CD4-positive, alpha-beta T cell (primary cell): ENCODE measurements at regions not wholly inside any gene's neighbourhood (a gene's known extent, or its start where the extent isn't known, plus 50 kb on each side); places are given as distances from the start of the nearest gene placed in this dataset.
A peak's percentile ranks its signal among the peaks of the same experiment; 100 is the strongest.

Experiments used
- ATAC-seq: fragments of 200-7000 bp; cut with Tn5 transposase; one replicate; pipeline ENCODE4 v1.10.0; 2022; ENCODE audit warnings: mild to moderate bottlenecking; ENCODE audit not compliant: poor library complexity
- CTCF ChIA-PET: fragments of 350-600 bp; sonication (Branson Sonifier 250); formaldehyde crosslinking; loops from one replicate; lab custom pipeline; 2021; ENCODE audit warnings: antibody characterized with exemption, inconsistent platforms; lab: Charles Lee
- POLR2A ChIA-PET: fragments of 350-600 bp; sonication (Branson Sonifier 250); formaldehyde crosslinking; loops from one replicate; lab custom pipeline; 2021; ENCODE audit warnings: antibody characterized with exemption, inconsistent platforms; lab: Charles Lee
- DNase-seq, 14 experiments: peaks; one replicate each; pipeline ENCODE4 v3.0.0-alpha.2; 2013 to 2020; ENCODE audit warnings: mixed read lengths in 2 of 14
- H3K27ac ChIP-seq, 2 donors: one replicate each; pipeline versions ENCODE4 v1.5.1 to v1.7.0; 2013; ENCODE audit warnings: low read length in 2 of 2, low read depth in 1 of 2, mild to moderate bottlenecking in 1 of 2
- H3K27me3 ChIP-seq, 2 experiments: 1 replicate in 1 of 2; 2 replicates in 1 of 2; pipeline versions ENCODE4 v1.6.1 to v1.7.0; 2013; ENCODE audit warnings: low read length in 2 of 2, control low read depth in 1 of 2, mild to moderate bottlenecking in 1 of 2, moderate library complexity in 1 of 2; ENCODE audit not compliant: insufficient read depth in 2 of 2, control insufficient read depth in 1 of 2
- H3K36me3 ChIP-seq: one replicate; pipeline ENCODE4 v1.6.1; 2013; ENCODE audit warnings: low read length, control low read depth; ENCODE audit not compliant: insufficient read depth
- H3K4me1 ChIP-seq: one replicate; pipeline ENCODE4 v1.6.1; 2013; ENCODE audit warnings: low read length, control low read depth; ENCODE audit not compliant: insufficient read depth
- H3K4me3 ChIP-seq: one replicate; pipeline ENCODE4 v1.5.1; 2013; ENCODE audit warnings: mild to moderate bottlenecking, low read length, moderate library complexity
- H3K9me3 ChIP-seq, 2 experiments: 1 replicate in 1 of 2; 2 replicates in 1 of 2; pipeline versions ENCODE4 v1.6.1 to v1.7.0; 2013; ENCODE audit warnings: low read length in 2 of 2, mild to moderate bottlenecking in 2 of 2, control low read depth in 1 of 2, moderate library complexity in 1 of 2; ENCODE audit not compliant: control insufficient read depth in 1 of 2, insufficient read depth in 1 of 2
- H3K27ac Mint-ChIP-seq: one replicate; pipeline ENCODE4 v1.8.0; 2020; ENCODE audit warnings: mixed read lengths
- H3K27me3 Mint-ChIP-seq: one replicate; pipeline ENCODE4 v1.8.0; 2021; ENCODE audit warnings: mixed read lengths
- H3K36me3 Mint-ChIP-seq: one replicate; pipeline ENCODE4 v1.8.0; 2021; ENCODE audit warnings: low read depth, mixed read lengths
- H3K4me1 Mint-ChIP-seq: one replicate; pipeline ENCODE4 v1.8.0; 2021; ENCODE audit warnings: low read depth, mixed read lengths
- H3K4me3 Mint-ChIP-seq: one replicate; pipeline ENCODE4 v1.8.0; 2020; ENCODE audit warnings: mild to moderate bottlenecking, mixed read lengths
- H3K9me3 Mint-ChIP-seq: one replicate; pipeline ENCODE4 v1.8.0; 2020; ENCODE audit warnings: mixed read lengths
- CTCF ChIP-seq: fragments of 200-600 bp; IDR thresholded peaks from one replicate; pipeline ENCODE4 v1.8.0; 2022; ENCODE audit warnings: antibody characterized with exemption, mild to moderate bottlenecking
- intact Hi-C, 2 experiments: fragments of 100-400 bp; cut with DNase I in 1 of 2; cut with micrococcal nuclease in 1 of 2; formaldehyde crosslinking; loops; one replicate each; pipeline versions ENCODE4 v1.15.1 to v1.9.0; 2023 to 2025; cut with DNase I, micrococcal nuclease

- no peak for TF ChIP-seq CTCF
- Histone ChIP-seq H3K4me3 (no peak overlapping the region), H3K27ac (no peak overlapping the region), H3K36me3 (no peaks in the 10 kb centered on the region), H3K4me1 (peaks cover 2% of the 10 kb centered on the region), H3K27me3 (no peaks in the 10 kb centered on the region), H3K9me3 (no peaks in the 10 kb centered on the region)
- Mint-ChIP-seq H3K27me3 (no peaks in the 10 kb centered on the region), H3K36me3 (no peaks in the 10 kb centered on the region), H3K9me3 (no peaks in the 10 kb centered on the region), H3K27ac (no peak overlapping the region), H3K4me3 (no peak overlapping the region), H3K4me1 (no peaks in the 10 kb centered on the region)
- ChIA-PET CTCF (no interaction called here), POLR2A (no interaction called here)
- ATAC-seq (no peak), DNase-seq (no peak)
- intact Hi-C loops = no loop called here
Observed at GRCh38 chr12:111129149-111129767, 208.9 kb upstream of the MYL2 start.

GRCh38 chr12:111126331-111126730 lies 206.0 kb upstream of the MYL2 start:
- H3K9me3 Mint-ChIP-seq = no peaks in the 10 kb centered on the region
- Histone ChIP-seq H3K36me3 (no peaks in the 10 kb centered on the region), H3K9me3 (no peaks in the 10 kb centered on the region), H3K27ac (no peak overlapping the region), H3K4me1 (peaks cover 2% of the 10 kb centered on the region), H3K27me3 (peaks cover 0 to 2% of the 10 kb centered on the region in 2 experiments), H3K4me3 (no peak overlapping the region)
- no peak overlapping the region for H3K4me3 Mint-ChIP-seq
- no peak overlapping the region for H3K27ac Mint-ChIP-seq
- no peak for ATAC-seq
- no peaks in the 10 kb centered on the region for H3K4me1 Mint-ChIP-seq
- CTCF ChIA-PET = no interaction called here
- intact Hi-C loops = no loop called here
- POLR2A ChIA-PET = no interaction called here
- no peaks in the 10 kb centered on the region for H3K27me3 Mint-ChIP-seq
- no peaks in the 10 kb centered on the region for H3K36me3 Mint-ChIP-seq
- TF ChIP-seq CTCF = no peak
- DNase-seq = peak in 3 of 14 experiments; percentile 6 to 35 (median 29)

- ATAC-seq (no peak), DNase-seq (no peak)
- intact Hi-C loops = no loop called here
- Histone ChIP-seq H3K4me3 (no peak overlapping the region), H3K9me3 (no peaks in the 10 kb centered on the region), H3K36me3 (no peaks in the 10 kb centered on the region), H3K27me3 (peaks cover 0 to 2% of the 10 kb centered on the region in 2 experiments), H3K27ac (no peak overlapping the region), H3K4me1 (no peaks in the 10 kb centered on the region)
- POLR2A ChIA-PET = no interaction called here
- no peak overlapping the region for H3K27ac Mint-ChIP-seq
- CTCF ChIA-PET = no interaction called here
- no peaks in the 10 kb centered on the region for H3K9me3 Mint-ChIP-seq
- no peak overlapping the region for H3K4me3 Mint-ChIP-seq
- no peaks in the 10 kb centered on the region for H3K36me3 Mint-ChIP-seq
- no peaks in the 10 kb centered on the region for H3K4me1 Mint-ChIP-seq
- TF ChIP-seq CTCF = no peak
- peaks cover 13% of the 10 kb centered on the region for H3K27me3 Mint-ChIP-seq
Observed at GRCh38 chr12:111124183-111124582, 203.8 kb upstream of the MYL2 start.
